ENCODE measurements at regions not wholly inside any gene's neighbourhood (a gene's known extent, or its start where the extent isn't known, plus 50 kb on each side); places are given as distances from the start of the nearest gene placed in this dataset.

DNA sequence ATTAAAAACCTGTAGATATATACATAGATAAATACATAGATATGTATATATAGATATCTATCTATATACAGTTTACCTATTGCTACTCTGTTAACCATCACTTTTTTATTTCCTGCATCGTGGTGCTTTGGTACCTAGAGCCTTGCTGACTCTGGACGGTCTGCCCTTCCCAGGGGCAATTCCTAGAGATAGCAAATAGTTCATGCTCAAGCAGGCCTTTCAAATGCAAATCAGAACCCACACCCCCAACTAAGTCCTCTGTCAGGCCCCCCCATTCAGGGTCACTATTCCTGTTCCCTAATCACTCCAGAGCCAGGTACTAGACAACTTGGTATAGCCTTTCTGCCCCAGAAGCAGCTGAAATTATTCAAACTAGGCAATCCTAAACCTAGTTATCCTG, 273.5 kb upstream of the ADGRL3 start:
- no TSS peak for BruUV-seq (replicated peaks)

DNA sequence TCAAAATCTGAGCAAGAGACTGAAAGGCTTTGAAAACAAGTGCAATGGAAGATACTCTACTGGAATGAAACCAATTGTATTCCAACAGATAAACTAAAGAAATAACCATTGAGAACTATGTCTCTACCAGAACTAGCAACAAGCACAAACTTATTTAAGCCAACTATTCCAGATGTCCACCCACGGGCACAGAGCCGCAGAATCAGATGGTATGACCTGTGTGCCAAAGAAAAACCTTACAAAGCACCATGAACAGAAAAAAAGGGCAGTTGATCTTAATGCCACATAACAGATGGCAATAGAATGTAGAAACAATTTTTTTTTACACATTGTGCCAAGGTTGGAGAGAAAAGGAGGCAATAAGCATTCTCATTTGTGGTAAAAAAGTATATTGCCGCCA, 269.3 kb upstream of the ADGRL3 start:
- no TSS peak for BruUV-seq (replicated peaks)

More for the DNA sequence above, 273.5 kb upstream of the ADGRL3 start:
- POLR2A ChIA-PET (ENCODE audit: unreplicated experiment) = no interaction called here
- Histone ChIP-seq H3F3A (ENCODE audit: low read length, unreplicated experiment) (no peaks in the 10 kb centered on the region), H3K79me2 (ENCODE audit: low read length) (no peaks in the 10 kb centered on the region), H3K27ac (ENCODE audit: low read length) (no peak overlapping the region), H3K9me3 (ENCODE audit: low read length) (no peaks in the 10 kb centered on the region), H3K27me3 (ENCODE audit: low read length) (no peaks in the 10 kb centered on the region), H3K36me3 (ENCODE audit: low read depth, low read length) (no peaks in the 10 kb centered on the region), H3K4me2 (ENCODE audit: low read length) (no peak overlapping the region), H4K20me1 (ENCODE audit: low read length) (no peaks in the 10 kb centered on the region), H3K9ac (ENCODE audit: low read length) (no peak overlapping the region), H3K4me3 (ENCODE audit: low read length) (no peak overlapping the region), H3K4me1 (ENCODE audit: insufficient read depth, low read length) (no peaks in the 10 kb centered on the region), H3K9me2 (replicated peaks; ENCODE audit: low read length) (no peaks in the 10 kb centered on the region), H2AFZ (ENCODE audit: low read length) (no peak overlapping the region)
- ATAC-seq (no peak), DNase-seq (no peak)
- CTCF ChIA-PET = no interaction called here
- intact Hi-C loops (cut with micrococcal nuclease) = no loop called here
- no peak for TF ChIP-seq EZH2 (IDR thresholded peaks at IDR 0.05; ENCODE audit: low read length, unreplicated experiment)
- no peak for TF ChIP-seq EZH2phosphoT487 (IDR thresholded peaks at IDR 0.05; ENCODE audit: borderline replicate concordance, low read length)
- TF ChIP-seq, protein P1, sequence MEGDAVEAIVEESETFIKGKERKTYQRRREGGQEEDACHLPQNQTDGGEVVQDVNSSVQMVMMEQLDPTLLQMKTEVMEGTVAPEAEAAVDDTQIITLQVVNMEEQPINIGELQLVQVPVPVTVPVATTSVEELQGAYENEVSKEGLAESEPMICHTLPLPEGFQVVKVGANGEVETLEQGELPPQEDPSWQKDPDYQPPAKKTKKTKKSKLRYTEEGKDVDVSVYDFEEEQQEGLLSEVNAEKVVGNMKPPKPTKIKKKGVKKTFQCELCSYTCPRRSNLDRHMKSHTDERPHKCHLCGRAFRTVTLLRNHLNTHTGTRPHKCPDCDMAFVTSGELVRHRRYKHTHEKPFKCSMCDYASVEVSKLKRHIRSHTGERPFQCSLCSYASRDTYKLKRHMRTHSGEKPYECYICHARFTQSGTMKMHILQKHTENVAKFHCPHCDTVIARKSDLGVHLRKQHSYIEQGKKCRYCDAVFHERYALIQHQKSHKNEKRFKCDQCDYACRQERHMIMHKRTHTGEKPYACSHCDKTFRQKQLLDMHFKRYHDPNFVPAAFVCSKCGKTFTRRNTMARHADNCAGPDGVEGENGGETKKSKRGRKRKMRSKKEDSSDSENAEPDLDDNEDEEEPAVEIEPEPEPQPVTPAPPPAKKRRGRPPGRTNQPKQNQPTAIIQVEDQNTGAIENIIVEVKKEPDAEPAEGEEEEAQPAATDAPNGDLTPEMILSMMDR (conservative IDR thresholded peaks at IDR 0.05; ENCODE audit: low read depth, low read length) = no peak

DNA sequence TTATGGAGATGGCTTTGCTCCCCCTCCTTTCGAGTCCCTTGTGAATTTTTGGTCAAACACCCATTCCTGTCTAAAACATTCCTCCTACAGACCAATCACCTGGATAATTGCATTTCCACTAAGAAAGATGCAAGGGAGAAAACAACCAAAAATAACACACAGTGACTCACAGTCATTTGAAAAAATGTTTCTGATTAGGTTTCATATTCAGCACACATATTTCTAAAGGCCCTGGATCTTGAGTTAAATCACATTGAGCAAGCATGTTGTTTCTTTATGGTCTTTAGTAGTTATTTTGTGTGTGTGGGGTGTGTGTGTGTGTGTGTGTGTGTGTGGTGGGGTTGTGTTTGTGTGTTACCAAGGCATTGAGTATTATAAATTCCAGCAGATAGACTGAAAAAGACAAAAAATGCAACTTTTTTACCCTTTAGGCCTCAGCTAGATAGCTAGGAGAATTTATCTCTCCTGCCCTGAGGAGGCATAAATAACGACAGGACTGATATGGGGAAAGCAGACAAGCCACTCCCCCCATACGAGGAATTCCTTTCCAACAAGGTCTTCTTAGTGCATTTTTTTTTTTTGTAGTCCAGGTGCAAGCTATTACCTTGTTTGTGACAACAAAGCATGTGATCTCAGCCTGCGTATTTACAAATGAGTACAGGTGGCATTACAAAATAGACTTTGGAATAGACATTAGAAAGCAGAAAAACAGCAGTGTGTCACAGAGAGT, 265.4 kb upstream of the ADGRL3 start:
- Histone ChIP-seq H3K9ac (ENCODE audit: low read length) (no peak overlapping the region), H3F3A (ENCODE audit: low read length, unreplicated experiment) (no peaks in the 10 kb centered on the region), H3K79me2 (ENCODE audit: low read length) (no peaks in the 10 kb centered on the region), H3K9me3 (ENCODE audit: low read length) (no peaks in the 10 kb centered on the region), H4K20me1 (ENCODE audit: low read length) (no peaks in the 10 kb centered on the region), H3K27ac (ENCODE audit: low read length) (no peak overlapping the region), H2AFZ (ENCODE audit: low read length) (no peak overlapping the region), H3K4me1 (ENCODE audit: insufficient read depth, low read length) (peaks cover 5% of the 10 kb centered on the region; the same call in 1 of the 2 replicates), H3K9me2 (replicated peaks; ENCODE audit: low read length) (no peaks in the 10 kb centered on the region), H3K4me3 (ENCODE audit: low read length) (no peak overlapping the region), H3K27me3 (ENCODE audit: low read length) (no peaks in the 10 kb centered on the region), H3K4me2 (ENCODE audit: low read length) (no peak overlapping the region), H3K36me3 (ENCODE audit: low read depth, low read length) (no peaks in the 10 kb centered on the region)
- intact Hi-C loops (cut with micrococcal nuclease) = no loop called here
- POLR2A ChIA-PET (ENCODE audit: unreplicated experiment) = no interaction called here
- no TSS peak for BruUV-seq (replicated peaks)
- TF ChIP-seq EZH2 (IDR thresholded peaks at IDR 0.05; ENCODE audit: low read length, unreplicated experiment) = no peak
- TF ChIP-seq, protein P1 (conservative IDR thresholded peaks at IDR 0.05; ENCODE audit: low read depth, low read length) = no peak
- no peak for TF ChIP-seq EZH2phosphoT487 (IDR thresholded peaks at IDR 0.05; ENCODE audit: borderline replicate concordance, low read length)
- no peak for ATAC-seq
- no peak for DNase-seq
- CTCF ChIA-PET = no interaction called here

More for the DNA sequence above, 269.3 kb upstream of the ADGRL3 start:
- ChIA-PET POLR2A (ENCODE audit: unreplicated experiment) (no interaction called here), CTCF (no interaction called here)
- no peaks in the 10 kb centered on the region for H3K79me2 ChIP-seq (ENCODE audit: low read length)
- no peak overlapping the region for H3K27ac ChIP-seq (ENCODE audit: low read length)
- H3K9ac ChIP-seq (ENCODE audit: low read length) = no peak overlapping the region
- intact Hi-C loops (cut with micrococcal nuclease) = no loop called here
- H2AFZ ChIP-seq (ENCODE audit: low read length) = no peak overlapping the region
- no peak overlapping the region for H3K4me3 ChIP-seq (ENCODE audit: low read length)
- TF ChIP-seq EZH2 (IDR thresholded peaks at IDR 0.05; ENCODE audit: low read length, unreplicated experiment) (no peak), EZH2phosphoT487 (IDR thresholded peaks at IDR 0.05; ENCODE audit: borderline replicate concordance, low read length) (no peak)
- TF ChIP-seq, protein P1 (conservative IDR thresholded peaks at IDR 0.05; ENCODE audit: low read depth, low read length) = no peak
- no peaks in the 10 kb centered on the region for H3K36me3 ChIP-seq (ENCODE audit: low read depth, low read length)
- no peaks in the 10 kb centered on the region for H3K9me3 ChIP-seq (ENCODE audit: low read length)
- no peaks in the 10 kb centered on the region for H3K9me2 ChIP-seq (replicated peaks; ENCODE audit: low read length)
- no peak for DNase-seq
- no peaks in the 10 kb centered on the region for H3K27me3 ChIP-seq (ENCODE audit: low read length)
- H3F3A ChIP-seq (ENCODE audit: low read length, unreplicated experiment) = no peaks in the 10 kb centered on the region
- no peak for ATAC-seq
- no peaks in the 10 kb centered on the region for H3K4me1 ChIP-seq (ENCODE audit: insufficient read depth, low read length)
- H3K4me2 ChIP-seq (ENCODE audit: low read length) = no peak overlapping the region
- H4K20me1 ChIP-seq (ENCODE audit: low read length) = no peaks in the 10 kb centered on the region

Data from PC-3 (cell line).